Middle frontal gyrus (tissue), 1 donor: ENCODE measurements at regions not wholly inside any gene's neighbourhood (a gene's known extent, or its start where the extent isn't known, plus 50 kb on each side); places are given as distances from the start of the nearest gene placed in this dataset.
"Not testable (repeated sequence)": the region's sequence is repeated elsewhere in the genome, so short reads cannot be mapped to it uniquely, and the experiment has no call there.

ENCODE experiments used
- DNase-seq: peaks from one replicate; pipeline ENCODE4 v3.0.0-alpha.2; 2015; ENCODE audit warnings: low spot score; ENCODE audit errors: extremely low spot score

GRCh38 chr12:43192442-43192841, 359.6 kb downstream of the ADAMTS20 start:
- DNase-seq: not testable (repeated sequence)

- DNase-seq: no peak
Measured at GRCh38 chr12:43180242-43180641, 371.8 kb downstream of the ADAMTS20 start.

- no peak for DNase-seq
Measured at GRCh38 chr12:43179486-43179885, 372.5 kb downstream of the ADAMTS20 start.

- no peak for DNase-seq
Measured at GRCh38 chr12:43177276-43177675, 374.7 kb downstream of the ADAMTS20 start.

GRCh38 chr12:43169115-43169681, 382.8 kb downstream of the ADAMTS20 start:
- DNase-seq: no peak

- DNase-seq: no peak
Measured at GRCh38 chr12:43167691-43168090, 384.3 kb downstream of the ADAMTS20 start.

- DNase-seq: no peak
Measured at GRCh38 chr12:43165351-43165750, 386.7 kb downstream of the ADAMTS20 start.

GRCh38 chr12:43162138-43162537, 389.9 kb downstream of the ADAMTS20 start:
- DNase-seq: no peak

GRCh38 chr12:43159506-43159905, 392.5 kb downstream of the ADAMTS20 start:
- no peak for DNase-seq

GRCh38 chr12:43158126-43158525, 393.9 kb downstream of the ADAMTS20 start:
- no peak for DNase-seq

GRCh38 chr12:43155376-43155775, 396.6 kb downstream of the ADAMTS20 start:
- DNase-seq: no peak

GRCh38 chr12:43154498-43155045, 397.4 kb downstream of the ADAMTS20 start:
- no peak for DNase-seq

GRCh38 chr12:43151441-43151981, 400.5 kb downstream of the ADAMTS20 start:
- DNase-seq: no peak

GRCh38 chr12:43148691-43149090, 403.3 kb downstream of the ADAMTS20 start:
- no peak for DNase-seq

- no peak for DNase-seq
Measured at GRCh38 chr12:43147878-43148277, 404.1 kb downstream of the ADAMTS20 start.

GRCh38 chr12:43145481-43145880, 406.5 kb downstream of the ADAMTS20 start:
- no peak for DNase-seq

- no peak for DNase-seq
Measured at GRCh38 chr12:43143278-43143677, 408.7 kb downstream of the ADAMTS20 start.

- no peak for DNase-seq
Measured at GRCh38 chr12:43132291-43132690, 419.7 kb downstream of the ADAMTS20 start.

GRCh38 chr12:43131301-43131700, 420.7 kb downstream of the ADAMTS20 start:
- DNase-seq: no peak

GRCh38 chr12:43127886-43128549, 424.0 kb downstream of the ADAMTS20 start:
- no peak for DNase-seq

- no peak for DNase-seq
Measured at GRCh38 chr12:43126652-43127375, 425.2 kb downstream of the ADAMTS20 start.

- no peak for DNase-seq
Measured at GRCh38 chr12:43123461-43123860, 428.5 kb downstream of the ADAMTS20 start.
